Erythroblast (primary cell): ENCODE measurements at regions not wholly inside any gene's neighbourhood (a gene's known extent, or its start where the extent isn't known, plus 50 kb on each side); places are given as distances from the start of the nearest gene placed in this dataset.

Experiments
- GATA1 ChIP-seq: IDR thresholded peaks from 2 replicates; pipeline ENCODE4 v1.6.1; 2011; ENCODE audit warnings: low read depth, mild to moderate bottlenecking, control low read depth, low read length, moderate library complexity
- POLR2A ChIP-seq: IDR thresholded peaks from 2 replicates; pipeline ENCODE4 v1.6.1; 2011; ENCODE audit warnings: mild to moderate bottlenecking, low read length

GRCh38 chr9:1919229-1919628 is 95.9 kb upstream of the SMARCA2 start:
- TF ChIP-seq POLR2A, result no peak
- TF ChIP-seq GATA1, result no peak
